DMS153 treated with DMSO at 0.1 percent for 48 hours (cell line): ENCODE measurements at regions not wholly inside any gene's neighbourhood (a gene's known extent, or its start where the extent isn't known, plus 50 kb on each side); places are given as distances from the start of the nearest gene placed in this dataset.

Experiments used
- DNase-seq: peaks from one replicate; lab custom pipeline; 2025; ENCODE audit not compliant: unreplicated experiment; lab: John Stamatoyannopoulos, UW

DNA sequence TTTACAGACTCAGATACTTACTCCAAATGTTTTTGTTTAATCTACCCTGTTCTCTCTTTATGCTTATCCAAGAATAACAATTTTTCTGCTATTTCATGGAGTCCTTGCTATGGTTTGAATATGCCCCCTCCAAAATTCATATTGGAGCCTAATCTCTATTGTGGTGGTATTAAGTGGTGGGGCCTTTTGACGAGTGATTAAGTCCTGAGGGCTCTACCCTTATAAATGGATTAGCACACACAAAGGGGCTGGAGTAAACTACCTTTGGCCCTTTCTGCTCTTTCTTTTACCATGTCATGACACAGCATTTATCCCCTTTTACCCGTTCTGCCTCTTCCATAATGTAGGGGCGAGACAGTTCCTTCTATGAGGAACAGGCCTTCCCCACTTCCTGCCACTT is 285.5 kb downstream of the GASK1B start:
- no peak for DNase-seq

GRCh38 chr4:157886645-157887044 is 286.2 kb downstream of the GASK1B start:
- no peak for DNase-seq

- no peak for DNase-seq
These were observed 287.0 kb downstream of the GASK1B start for GRCh38 chr4:157885811-157886210.

DNA sequence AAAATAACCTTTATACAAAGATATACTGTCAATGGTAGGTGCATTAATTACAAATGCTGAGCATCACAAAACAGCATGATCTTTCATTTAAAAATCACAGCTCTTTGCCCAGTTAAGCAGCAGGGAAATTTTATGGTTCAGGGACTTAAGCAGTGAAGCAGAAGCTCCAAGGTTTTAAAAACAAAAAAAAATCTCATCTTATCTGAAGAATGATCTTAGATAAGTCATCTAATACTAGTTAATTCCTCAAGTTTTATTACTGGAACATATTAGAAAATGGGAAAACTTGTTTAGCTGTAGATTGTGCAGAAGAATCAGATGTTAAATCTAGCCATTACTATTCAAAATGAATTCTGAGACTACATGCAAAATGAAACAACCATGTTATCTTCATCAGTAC is 289.9 kb downstream of the GASK1B start:
- no peak for DNase-seq

- DNase-seq: no peak
These were observed 292.1 kb downstream of the GASK1B start for GRCh38 chr4:157880761-157881160.

DNA sequence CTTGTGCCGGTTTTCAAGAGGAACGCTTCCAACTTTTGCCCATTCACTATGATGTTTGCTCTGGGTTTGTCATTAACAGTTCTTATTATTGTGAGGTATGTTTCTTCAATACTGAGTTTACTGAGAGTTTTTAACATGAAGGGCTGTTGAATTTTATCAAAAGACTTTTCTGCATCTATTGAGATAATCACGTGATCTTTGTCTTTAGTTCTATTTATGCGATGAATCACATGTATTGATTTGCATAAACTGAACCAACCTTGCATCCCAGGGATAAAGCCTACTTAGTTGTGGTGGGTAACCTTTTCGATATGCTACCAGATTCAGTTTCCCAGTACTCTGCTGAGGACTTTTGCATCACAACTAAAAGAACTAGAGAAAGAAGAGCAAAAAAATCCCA is 318.0 kb downstream of the GASK1B start:
- no peak for DNase-seq

DNA sequence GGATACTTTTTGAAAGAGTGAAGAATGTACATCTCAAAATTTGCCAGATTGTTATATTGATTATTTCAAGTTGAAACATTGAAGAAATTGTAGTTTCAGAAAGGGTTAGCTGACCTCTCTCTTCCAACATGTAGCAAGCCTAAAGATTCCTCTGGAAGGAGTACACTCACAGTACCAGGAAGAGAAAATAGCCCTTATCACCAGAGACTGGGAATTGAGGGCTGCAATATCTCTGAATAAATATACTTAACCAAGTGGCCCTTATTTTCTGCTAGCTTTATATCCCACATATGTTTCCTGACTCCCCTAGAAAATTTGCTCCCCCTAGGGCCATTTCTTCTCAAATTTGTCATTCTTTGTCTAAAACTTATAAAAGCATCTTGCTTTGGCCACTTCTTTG is 332.2 kb downstream of the GASK1B start:
- DNase-seq: no peak

DNA sequence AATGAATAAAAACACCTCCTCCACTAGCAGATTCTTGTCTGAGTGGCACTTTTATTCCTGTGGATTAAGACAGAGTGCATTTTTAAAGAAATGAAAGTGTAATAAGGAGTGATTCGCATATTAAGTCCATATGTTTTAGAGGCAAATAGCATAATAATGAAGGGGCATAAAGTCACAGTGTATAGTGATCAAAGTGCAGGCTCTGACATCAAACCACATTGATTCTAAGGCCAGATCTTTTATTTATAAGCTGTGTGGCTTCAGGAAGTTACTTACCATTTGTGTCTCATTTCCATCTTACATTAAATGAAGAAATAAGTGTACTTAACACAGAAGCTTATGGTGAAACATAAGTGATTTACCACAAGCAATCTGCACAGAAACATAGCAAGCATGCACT is 332.8 kb downstream of the GASK1B start:
- DNase-seq: no peak

- DNase-seq: no peak
These were observed 334.5 kb downstream of the GASK1B start for GRCh38 chr4:157838366-157838765.

DNA sequence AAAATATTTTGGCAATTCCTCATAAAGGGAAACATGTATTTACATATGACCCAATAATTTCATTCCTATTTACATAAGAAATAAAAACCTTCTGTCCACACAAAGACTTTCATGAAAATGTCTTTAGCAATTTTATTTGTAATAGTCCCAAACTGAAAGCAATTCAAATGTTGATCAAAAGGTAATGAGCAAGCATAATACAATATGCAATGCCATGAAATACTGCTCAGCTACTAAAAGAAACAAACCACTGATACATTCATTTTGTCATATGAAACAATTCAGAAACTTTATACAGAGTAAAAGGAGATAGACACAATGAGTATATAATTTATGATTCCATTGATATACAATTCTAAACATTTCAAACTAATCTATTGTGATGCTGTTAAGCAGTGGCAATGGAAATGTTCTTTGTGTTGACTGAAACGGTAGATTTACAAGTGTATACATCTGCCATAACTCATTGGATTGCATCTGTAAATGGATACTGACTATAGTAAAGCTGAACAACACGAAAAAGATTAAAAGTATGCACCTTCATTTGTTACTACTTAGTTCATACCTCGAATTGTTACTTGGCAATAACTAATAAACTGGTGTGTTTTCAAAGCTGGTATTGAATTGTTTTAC is 335.6 kb downstream of the GASK1B start:
- no peak for DNase-seq

GRCh38 chr4:157832596-157832995 is 340.2 kb downstream of the GASK1B start:
- DNase-seq: no peak

DNA sequence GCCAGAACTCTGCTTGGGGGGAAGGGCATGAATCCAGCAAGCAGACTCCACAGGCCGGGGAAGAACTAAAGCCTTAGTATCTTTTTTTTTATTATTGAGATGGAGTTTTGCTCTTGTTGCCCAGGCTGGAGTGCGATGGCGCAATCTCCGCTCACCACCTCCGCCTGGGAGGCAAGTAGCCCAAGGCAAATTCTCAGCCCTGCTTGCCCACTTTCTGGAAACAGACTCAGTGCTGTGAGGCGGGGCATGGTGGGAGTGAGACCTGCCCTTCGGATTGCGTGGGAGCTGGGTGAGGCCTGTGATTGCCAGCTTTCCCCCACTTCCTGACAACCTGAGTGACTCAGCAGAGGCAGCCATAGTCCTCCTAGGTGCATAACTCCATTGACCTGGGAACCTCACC is 348.8 kb downstream of the GASK1B start:
- no peak for DNase-seq

DNA sequence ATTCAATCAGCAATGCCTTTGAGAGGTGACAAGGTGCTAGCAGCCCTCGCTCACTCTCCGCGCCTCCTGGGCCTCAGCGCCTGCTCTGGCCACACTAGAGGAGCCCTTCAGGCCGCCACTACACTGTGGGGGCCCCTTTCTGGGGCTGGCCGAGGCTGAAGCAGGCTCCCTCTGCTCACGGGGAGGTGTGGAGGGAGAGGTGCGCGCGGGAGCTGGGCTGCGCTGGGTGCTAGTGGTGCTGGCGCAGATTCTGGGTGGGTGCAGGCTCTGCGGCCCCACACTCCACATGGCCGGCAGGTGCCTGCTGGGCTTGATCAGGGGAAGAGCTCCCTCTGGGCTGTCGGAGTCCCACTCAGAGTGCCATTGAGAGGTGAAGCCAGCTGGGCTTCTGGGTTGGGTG is 351.0 kb downstream of the GASK1B start:
- DNase-seq: no peak

DNA sequence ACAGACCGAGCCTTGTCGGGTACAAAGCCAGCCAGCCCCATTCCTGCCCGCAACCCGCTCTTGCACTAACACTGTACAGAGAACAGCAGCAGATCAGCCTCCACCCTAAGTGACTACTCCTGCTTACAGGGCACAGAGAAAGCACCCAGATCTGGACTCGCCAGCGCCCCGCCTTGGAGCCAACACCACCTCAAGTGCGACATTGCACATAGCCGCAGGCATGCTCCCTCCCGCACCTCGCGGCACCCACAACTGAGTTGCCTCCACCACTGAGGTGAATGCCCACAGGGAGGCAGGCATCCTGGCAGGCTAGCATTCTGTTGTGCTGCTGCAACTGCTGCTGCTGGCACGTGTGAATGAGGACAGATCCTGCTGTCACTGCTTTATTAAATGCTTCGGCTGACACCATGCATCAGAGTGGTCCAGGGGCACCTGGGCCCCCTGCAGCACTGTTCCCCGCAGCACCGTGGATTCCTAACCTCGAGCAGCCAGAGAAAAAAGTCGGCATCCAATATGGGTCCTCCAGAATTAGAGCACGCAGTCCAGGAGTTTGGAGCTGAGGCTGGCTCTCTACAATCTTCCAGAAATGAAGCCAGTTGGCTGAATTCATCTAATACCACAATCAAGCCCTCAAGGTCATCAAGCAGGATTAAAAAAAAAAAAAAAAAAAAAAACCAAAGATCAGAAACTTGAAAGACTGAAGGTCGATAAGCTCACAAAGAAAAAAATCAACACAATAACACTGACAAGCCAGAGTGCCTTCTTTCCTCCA is 352.9 kb downstream of the GASK1B start:
- no peak for DNase-seq

- DNase-seq: no peak
These were observed 353.7 kb downstream of the GASK1B start for GRCh38 chr4:157818946-157819692.

DNA sequence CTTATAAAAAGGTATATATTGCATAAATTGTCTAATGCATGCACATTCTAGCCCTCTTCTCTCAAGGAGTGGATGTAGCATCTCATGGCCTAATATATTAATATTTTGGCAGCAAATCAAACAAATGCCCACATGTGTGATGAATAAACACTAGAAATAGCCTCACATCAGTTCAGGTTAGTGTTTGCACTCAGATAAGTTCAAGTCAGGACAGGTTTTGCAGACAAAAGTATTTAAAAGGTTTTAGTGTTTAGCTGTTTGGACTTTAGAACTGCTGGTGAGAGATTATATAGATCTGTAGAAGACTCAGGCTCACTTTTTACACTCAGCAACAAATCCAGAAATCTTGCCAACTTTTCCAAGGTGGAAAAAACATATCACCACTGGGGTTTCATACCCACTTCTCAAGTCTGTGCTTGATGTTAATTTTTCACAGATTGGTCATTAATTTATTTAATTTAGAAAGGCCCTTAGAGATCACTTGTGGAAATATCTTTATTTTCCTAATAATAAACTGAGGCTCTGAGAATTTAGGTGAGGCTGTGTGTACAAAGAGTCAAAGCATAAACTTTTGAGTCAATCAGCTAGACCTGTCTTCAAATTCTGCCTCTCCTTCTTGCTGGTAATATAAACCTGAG is 362.6 kb downstream of the GASK1B start:
- DNase-seq: no peak

DNA sequence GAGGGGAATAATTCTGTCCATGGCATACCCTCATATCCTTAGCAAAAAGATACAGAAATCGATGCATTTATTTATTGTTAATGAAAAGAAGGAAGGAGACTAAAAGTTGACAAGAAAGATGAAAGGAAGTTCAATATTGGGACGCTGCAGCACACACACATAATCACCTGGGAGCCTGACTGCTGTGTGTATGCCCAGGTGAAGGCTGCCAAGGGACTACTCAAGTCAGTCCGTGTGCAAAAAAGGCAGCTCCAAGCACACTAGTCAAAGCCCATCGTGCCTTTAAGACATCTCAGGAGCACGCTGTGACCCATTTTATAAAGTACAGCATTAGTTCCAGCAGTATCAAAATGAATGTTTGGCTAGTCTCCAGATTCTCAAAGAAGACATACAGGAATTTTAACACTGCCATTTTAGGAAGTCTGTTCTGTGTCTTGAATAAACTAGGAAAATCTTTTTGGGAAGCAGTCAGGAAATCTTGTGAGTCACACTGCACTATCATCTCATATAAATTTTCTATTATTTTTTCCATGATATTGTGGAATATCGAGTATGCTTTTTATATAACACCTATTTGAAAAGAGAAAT is 363.9 kb downstream of the GASK1B start:
- DNase-seq: no peak

DNA sequence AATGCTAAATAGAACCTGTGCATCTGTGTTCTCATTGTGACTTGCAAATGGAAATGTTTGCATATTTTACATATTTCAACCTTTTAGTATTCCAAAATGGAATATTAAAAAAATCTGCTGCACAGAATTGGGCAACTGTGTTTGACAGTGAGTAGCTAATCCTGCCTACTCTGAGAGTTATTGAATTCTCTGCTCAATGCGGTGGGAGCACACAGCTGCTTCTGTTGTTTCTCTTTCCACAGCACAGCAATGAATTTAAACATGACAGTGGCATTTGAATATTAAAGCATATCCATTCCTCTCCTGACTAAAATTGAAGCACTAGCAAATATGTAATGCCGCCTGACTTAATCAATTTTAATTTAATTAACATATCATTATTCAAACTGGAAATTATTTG is 366.6 kb downstream of the GASK1B start:
- no peak for DNase-seq

DNA sequence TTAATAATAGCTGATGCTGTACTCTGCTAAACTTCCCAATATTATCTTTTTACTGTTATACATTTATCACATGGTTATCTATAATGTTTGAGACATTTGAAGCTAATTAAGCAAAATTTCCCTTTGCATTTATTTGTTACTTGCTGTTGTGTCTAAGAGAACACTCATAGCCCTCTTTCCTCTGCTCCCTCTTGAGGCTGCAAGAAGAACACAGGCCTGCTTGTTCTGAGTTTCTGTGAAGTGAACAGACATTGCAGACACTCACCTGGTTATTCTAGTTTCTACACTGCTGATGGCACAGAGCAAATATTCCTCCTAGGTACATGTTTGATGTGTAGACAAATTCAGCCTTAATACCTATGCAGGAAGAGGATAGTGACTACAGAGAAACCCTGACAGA is 367.8 kb downstream of the GASK1B start:
- DNase-seq: no peak

DNA sequence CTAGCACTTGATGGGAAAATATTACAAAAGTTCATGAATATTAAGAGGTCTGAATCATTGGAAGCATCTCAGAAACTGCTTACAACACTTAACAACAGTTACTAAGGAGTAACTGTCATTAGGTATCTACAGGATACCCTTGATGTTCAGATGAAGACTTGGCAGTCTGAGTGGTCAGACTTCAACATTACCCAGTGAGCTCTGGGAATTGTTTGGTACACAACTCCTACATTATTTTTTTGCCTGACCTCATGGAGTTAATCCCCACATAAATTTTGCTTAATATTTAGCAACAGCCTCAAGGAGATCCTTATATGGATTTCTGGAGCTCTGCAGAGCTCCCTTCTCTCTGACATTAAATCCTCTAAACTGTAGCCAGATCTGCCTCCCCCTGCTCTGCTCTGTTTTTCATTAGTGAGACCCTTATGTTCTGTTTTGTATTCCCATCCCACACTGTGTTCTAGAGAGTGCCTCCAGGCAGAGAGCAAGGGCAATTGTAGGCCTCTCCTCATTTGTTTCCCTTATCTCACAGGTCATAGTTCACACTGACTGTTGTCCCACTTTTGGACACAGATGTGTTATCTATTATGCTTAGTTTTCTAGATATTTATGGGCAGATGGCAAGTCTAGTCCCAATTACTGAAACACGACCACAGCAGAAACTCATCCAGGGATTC is 368.8 kb downstream of the GASK1B start:
- no peak for DNase-seq

GRCh38 chr4:157803421-157803820 is 369.4 kb downstream of the GASK1B start:
- DNase-seq: no peak
